WERI-Rb-1 (cell line): ENCODE measurements at regions not wholly inside any gene's neighbourhood (a gene's known extent, or its start where the extent isn't known, plus 50 kb on each side); places are given as distances from the start of the nearest gene placed in this dataset.

ENCODE experiments used
- DNase-seq: peaks from one replicate; pipeline ENCODE4 v3.0.0-alpha.2; 2020
- H3K27ac ChIP-seq: fragments of 250-450 bp; sonication (Bioruptor Pico); 2 replicates; pipeline ENCODE4 v1.5.1; 2020; ENCODE audit warnings: mild to moderate bottlenecking, moderate library complexity
- H3K27me3 ChIP-seq: fragments of 250-450 bp; sonication (Bioruptor Pico); 2 replicates; pipeline ENCODE4 v1.5.1; 2021; ENCODE audit warnings: mild to moderate bottlenecking, low read depth, moderate library complexity; ENCODE audit not compliant: insufficient read depth, severe bottlenecking
- H3K36me3 ChIP-seq: fragments of 250-450 bp; sonication (Bioruptor Pico); 2 replicates; pipeline ENCODE4 v1.5.1; 2020; ENCODE audit warnings: mild to moderate bottlenecking, moderate library complexity
- H3K4me3 ChIP-seq: 2 replicates; pipeline ENCODE4 v1.5.1; 2011; ENCODE audit warnings: low read depth, mild to moderate bottlenecking, control low read depth, low read length
- H3K9me3 ChIP-seq: fragments of 250-450 bp; sonication (Bioruptor Pico); 2 replicates; pipeline ENCODE4 v1.5.1; 2021; ENCODE audit warnings: mild to moderate bottlenecking, moderate library complexity; ENCODE audit not compliant: severe bottlenecking
- CTCF ChIP-seq: IDR thresholded peaks from 2 replicates; pipeline ENCODE4 v1.5.1; 2011; ENCODE audit warnings: low read depth, mild to moderate bottlenecking, control low read depth, inconsistent platforms, low read length

- Histone ChIP-seq H3K4me3 (no peak overlapping the region), H3K27ac (no peak overlapping the region), H3K27me3 (no peaks in the 10 kb centered on the region), H3K9me3 (no peaks in the 10 kb centered on the region), H3K36me3 (no peaks in the 10 kb centered on the region)
- no peak for TF ChIP-seq CTCF
- no peak for DNase-seq
Measured at GRCh38 chr18:28875059-28875458, 698.1 kb upstream of the CDH2 start.

GRCh38 chr18:28863396-28863795 is 686.5 kb upstream of the CDH2 start:
- H3K27ac ChIP-seq = no peak overlapping the region
- no peaks in the 10 kb centered on the region for H3K36me3 ChIP-seq
- no peaks in the 10 kb centered on the region for H3K9me3 ChIP-seq
- DNase-seq = no peak
- H3K27me3 ChIP-seq = no peaks in the 10 kb centered on the region
- no peak for TF ChIP-seq CTCF
- no peak overlapping the region for H3K4me3 ChIP-seq

GRCh38 chr18:28858248-28858647 is 681.3 kb upstream of the CDH2 start:
- DNase-seq = no peak
- no peaks in the 10 kb centered on the region for H3K36me3 ChIP-seq
- no peak overlapping the region for H3K4me3 ChIP-seq
- no peaks in the 10 kb centered on the region for H3K27me3 ChIP-seq
- TF ChIP-seq CTCF = no peak
- no peak overlapping the region for H3K27ac ChIP-seq
- H3K9me3 ChIP-seq = no peaks in the 10 kb centered on the region

GRCh38 chr18:28855989-28856388 is 679.1 kb upstream of the CDH2 start:
- Histone ChIP-seq H3K9me3 (no peaks in the 10 kb centered on the region), H3K4me3 (no peak overlapping the region), H3K36me3 (no peaks in the 10 kb centered on the region), H3K27ac (no peak overlapping the region), H3K27me3 (no peaks in the 10 kb centered on the region)
- TF ChIP-seq CTCF = no peak
- DNase-seq = no peak

- Histone ChIP-seq H3K27ac (no peak overlapping the region), H3K9me3 (no peaks in the 10 kb centered on the region), H3K27me3 (no peaks in the 10 kb centered on the region), H3K36me3 (no peaks in the 10 kb centered on the region), H3K4me3 (no peak overlapping the region)
- TF ChIP-seq CTCF = no peak
- DNase-seq = no peak
Measured at GRCh38 chr18:28855524-28855923, 678.6 kb upstream of the CDH2 start.

- no peaks in the 10 kb centered on the region for H3K36me3 ChIP-seq
- H3K4me3 ChIP-seq = no peak overlapping the region
- no peak for DNase-seq
- TF ChIP-seq CTCF = no peak
- H3K27ac ChIP-seq = no peak overlapping the region
- no peaks in the 10 kb centered on the region for H3K9me3 ChIP-seq
- H3K27me3 ChIP-seq = no peaks in the 10 kb centered on the region
Measured at GRCh38 chr18:28854964-28855363, 678.0 kb upstream of the CDH2 start.
